Fibroblast of lung (primary cell): ENCODE measurements at regions not wholly inside any gene's neighbourhood (a gene's known extent, or its start where the extent isn't known, plus 50 kb on each side); places are given as distances from the start of the nearest gene placed in this dataset.

Experiments
- DNase-seq, 2 donors: peaks; one replicate each; pipeline versions ENCODE4 v3.0.0 to v3.0.0-alpha.2; 2010; ENCODE audit warnings: low read depth in 2 of 2
- H2AFZ ChIP-seq: 2 replicates; pipeline ENCODE4 v1.5.1; 2012; ENCODE audit warnings: low read length, control low read depth, inconsistent platforms
- H3K27ac ChIP-seq: 2 replicates; pipeline ENCODE4 v1.5.1; 2011; ENCODE audit warnings: low read length, control low read depth; ENCODE audit not compliant: insufficient read depth
- H3K27me3 ChIP-seq: 2 replicates; pipeline ENCODE4 v1.5.1; 2011; ENCODE audit warnings: mild to moderate bottlenecking, low read length; ENCODE audit not compliant: control insufficient read depth, insufficient read depth
- H3K36me3 ChIP-seq: 2 replicates; pipeline ENCODE4 v1.5.1; 2011; ENCODE audit warnings: low read length; ENCODE audit not compliant: control insufficient read depth, insufficient read depth
- H3K4me1 ChIP-seq: 2 replicates; pipeline ENCODE4 v1.5.1; 2011; ENCODE audit warnings: low read length; ENCODE audit not compliant: control insufficient read depth, insufficient read depth; ENCODE audit errors: extremely low read depth
- H3K4me2 ChIP-seq: 2 replicates; pipeline ENCODE4 v1.5.1; 2011; ENCODE audit warnings: low read length, control low read depth; ENCODE audit not compliant: insufficient read depth; ENCODE audit errors: extremely low read depth
- H3K4me3 ChIP-seq, 4 experiments: fragments of 200-600 bp in 1 of 4; sonication (generic) in 1 of 4; replicated peaks in 1 of 4; 2 replicates each; pipeline ENCODE4 v1.5.1; 2011 to 2016; ENCODE audit warnings: low read length in 4 of 4, low read depth in 3 of 4, mild to moderate bottlenecking in 3 of 4, control low read depth in 2 of 4, inconsistent platforms in 1 of 4, mixed read lengths in 1 of 4; ENCODE audit not compliant: insufficient read depth in 1 of 4; ENCODE audit errors: control extremely low read depth in 1 of 4
- H3K79me2 ChIP-seq: 2 replicates; pipeline ENCODE4 v1.5.1; 2012; ENCODE audit warnings: mild to moderate bottlenecking, low read length, inconsistent platforms; ENCODE audit not compliant: control insufficient read depth, insufficient read depth
- H3K9ac ChIP-seq: 2 replicates; pipeline ENCODE4 v1.5.1; 2011; ENCODE audit warnings: mild to moderate bottlenecking, low read length, control low read depth; ENCODE audit not compliant: insufficient read depth
- H3K9me3 ChIP-seq: 2 replicates; pipeline ENCODE4 v1.5.1; 2012; ENCODE audit warnings: low read depth, low read length; ENCODE audit not compliant: control insufficient read depth, insufficient read depth
- H4K20me1 ChIP-seq: 2 replicates; pipeline ENCODE4 v1.5.1; 2011; ENCODE audit warnings: low read length; ENCODE audit not compliant: control insufficient read depth, insufficient read depth; ENCODE audit errors: extremely low read depth
- EZH2 ChIP-seq: IDR thresholded peaks from 2 replicates; pipeline ENCODE4 v1.5.1; 2012; ENCODE audit warnings: low read length, control low read depth, mild to moderate bottlenecking; ENCODE audit errors: missing control alignments
- TF ChIP-seq, protein P1 (sequence below), 2 donors: IDR thresholded peaks in 1 of 2; conservative IDR thresholded peaks in 1 of 2; 1 replicate in 1 of 2; 2 replicates in 1 of 2; pipeline ENCODE4 v1.5.1; 2011 to 2012; ENCODE audit warnings: low read length in 2 of 2, control low read depth in 1 of 2, inconsistent platforms in 1 of 2, low read depth in 1 of 2, mild to moderate bottlenecking in 1 of 2

DNA sequence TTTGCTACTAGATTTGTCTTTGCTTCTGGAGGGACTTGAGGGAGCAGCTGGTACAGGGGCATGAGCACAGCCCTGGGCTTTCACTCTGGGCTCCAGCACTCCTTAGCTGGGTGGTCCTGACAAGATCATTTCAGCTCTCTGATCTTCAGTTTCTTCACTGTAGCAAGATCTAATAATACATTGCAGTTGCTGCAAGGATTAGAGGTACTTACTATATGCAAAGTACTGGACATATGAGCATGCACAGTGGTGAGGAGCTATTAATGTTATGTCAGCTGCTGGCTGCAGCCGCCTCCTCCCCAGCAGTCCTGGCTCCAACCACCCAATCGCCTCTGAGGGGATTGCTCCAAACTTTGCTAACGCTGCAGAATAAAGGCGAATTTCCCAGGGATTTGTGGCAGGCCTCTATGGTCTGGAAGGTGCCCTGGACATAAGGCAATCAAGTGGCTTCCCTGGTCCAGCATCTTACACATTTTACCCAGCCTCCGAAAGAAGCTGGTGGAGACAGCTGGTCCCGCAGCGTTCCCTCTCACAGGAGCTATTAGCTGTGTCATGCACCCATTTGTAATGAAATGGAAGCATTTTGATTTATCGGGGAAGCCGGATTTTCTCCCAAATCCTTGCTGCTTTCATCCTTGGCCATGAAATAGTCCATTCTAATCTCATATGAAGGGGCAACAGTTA is 96.7 kb downstream of the RHOB start:
- peaks cover 6% of the 10 kb centered on the region for H3K27me3 ChIP-seq
- no peak overlapping the region for H3K27ac ChIP-seq
- DNase-seq = peak in 1 of 2 donors; percentile 48
- H4K20me1 ChIP-seq = no peaks in the 10 kb centered on the region
- H3K4me1 ChIP-seq = peaks cover 4% of the 10 kb centered on the region
- H3K4me2 ChIP-seq = no peak overlapping the region
- TF ChIP-seq, protein P1, sequence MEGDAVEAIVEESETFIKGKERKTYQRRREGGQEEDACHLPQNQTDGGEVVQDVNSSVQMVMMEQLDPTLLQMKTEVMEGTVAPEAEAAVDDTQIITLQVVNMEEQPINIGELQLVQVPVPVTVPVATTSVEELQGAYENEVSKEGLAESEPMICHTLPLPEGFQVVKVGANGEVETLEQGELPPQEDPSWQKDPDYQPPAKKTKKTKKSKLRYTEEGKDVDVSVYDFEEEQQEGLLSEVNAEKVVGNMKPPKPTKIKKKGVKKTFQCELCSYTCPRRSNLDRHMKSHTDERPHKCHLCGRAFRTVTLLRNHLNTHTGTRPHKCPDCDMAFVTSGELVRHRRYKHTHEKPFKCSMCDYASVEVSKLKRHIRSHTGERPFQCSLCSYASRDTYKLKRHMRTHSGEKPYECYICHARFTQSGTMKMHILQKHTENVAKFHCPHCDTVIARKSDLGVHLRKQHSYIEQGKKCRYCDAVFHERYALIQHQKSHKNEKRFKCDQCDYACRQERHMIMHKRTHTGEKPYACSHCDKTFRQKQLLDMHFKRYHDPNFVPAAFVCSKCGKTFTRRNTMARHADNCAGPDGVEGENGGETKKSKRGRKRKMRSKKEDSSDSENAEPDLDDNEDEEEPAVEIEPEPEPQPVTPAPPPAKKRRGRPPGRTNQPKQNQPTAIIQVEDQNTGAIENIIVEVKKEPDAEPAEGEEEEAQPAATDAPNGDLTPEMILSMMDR (conservative IDR thresholded peaks at IDR 0.05 in 1 of 2, IDR thresholded peaks at IDR 0.05 in 1 of 2; ENCODE audit: low read depth in 1 of 2, low read length in 2 of 2) = no peak
- no peak for TF ChIP-seq EZH2
- no peaks in the 10 kb centered on the region for H3K79me2 ChIP-seq
- no peaks in the 10 kb centered on the region for H3K9me3 ChIP-seq
- no peak overlapping the region for H2AFZ ChIP-seq
- no peak overlapping the region for H3K9ac ChIP-seq
- H3K36me3 ChIP-seq = no peaks in the 10 kb centered on the region
- H3K4me3 ChIP-seq = no peak overlapping the region

DNA sequence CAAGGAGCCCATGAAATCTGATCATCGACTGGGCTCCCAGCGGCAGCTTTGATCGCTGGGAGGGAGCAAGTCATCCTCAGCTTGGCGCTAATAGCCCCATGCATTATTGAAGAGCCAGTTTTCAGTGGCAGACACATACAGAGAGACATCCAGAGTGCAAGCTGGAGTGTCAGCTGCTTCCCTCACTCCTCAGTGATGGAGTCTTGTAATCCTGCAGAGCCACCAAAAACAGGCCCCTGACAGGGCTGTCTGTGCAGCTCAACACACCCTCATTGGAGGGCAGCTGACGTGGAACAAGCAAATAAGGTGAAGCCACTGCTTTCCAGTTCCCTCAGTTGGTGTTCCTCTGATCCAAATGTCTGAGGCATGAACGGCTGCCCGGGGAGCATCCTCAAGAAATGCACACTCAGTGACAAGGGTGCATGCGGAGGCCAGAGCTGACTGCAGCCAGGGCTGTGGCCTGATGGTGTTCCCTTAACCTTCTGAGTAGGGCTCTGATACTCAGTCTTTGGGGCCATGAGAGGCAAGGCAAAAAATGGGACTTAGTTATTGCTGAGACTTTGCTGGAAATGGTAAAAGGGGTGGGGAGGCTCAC is 97.4 kb downstream of the RHOB start:
- DNase-seq = no peak
- Histone ChIP-seq H3K4me3 (no peak overlapping the region), H3K9me3 (no peaks in the 10 kb centered on the region), H3K4me1 (peaks cover 4% of the 10 kb centered on the region), H3K36me3 (no peaks in the 10 kb centered on the region), H3K27ac (no peak overlapping the region), H4K20me1 (no peaks in the 10 kb centered on the region), H3K4me2 (no peak overlapping the region), H3K27me3 (peaks cover 6% of the 10 kb centered on the region), H2AFZ (no peak overlapping the region), H3K79me2 (no peaks in the 10 kb centered on the region), H3K9ac (no peak overlapping the region)
- TF ChIP-seq EZH2 = no peak
- TF ChIP-seq, protein P1 (conservative IDR thresholded peaks at IDR 0.05 in 1 of 2, IDR thresholded peaks at IDR 0.05 in 1 of 2; ENCODE audit: low read depth in 1 of 2, low read length in 2 of 2) = no peak

DNA sequence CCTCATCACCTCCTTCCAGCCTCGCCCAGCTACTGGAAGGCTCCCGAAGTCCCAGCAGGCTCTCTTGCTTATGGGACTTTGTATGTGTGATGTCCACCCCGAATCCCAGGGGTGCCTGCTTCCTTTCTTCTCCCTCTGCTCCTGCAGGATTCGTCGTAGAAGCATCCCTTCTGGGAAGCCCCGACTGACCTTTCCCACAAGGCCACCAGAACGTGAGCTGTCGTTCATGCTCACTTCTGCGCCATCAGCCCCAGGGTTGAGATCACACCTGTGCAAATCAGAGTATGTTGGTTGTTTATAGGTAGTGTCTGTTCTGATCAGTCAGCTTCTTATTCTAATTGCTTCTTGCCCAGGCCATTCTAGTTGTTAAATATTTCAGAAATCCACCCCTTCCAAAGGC is 101.8 kb downstream of the HS1BP3 start:
- H3K4me2 ChIP-seq = no peak overlapping the region
- H3K4me1 ChIP-seq = no peaks in the 10 kb centered on the region

More for the DNA sequence above, 101.8 kb downstream of the HS1BP3 start:
- no peak for DNase-seq
- Histone ChIP-seq H3K9ac (no peak overlapping the region), H3K79me2 (no peaks in the 10 kb centered on the region), H3K27ac (no peak overlapping the region), H3K9me3 (no peaks in the 10 kb centered on the region), H3K36me3 (no peaks in the 10 kb centered on the region), H3K4me3 (no peak overlapping the region), H3K27me3 (no peaks in the 10 kb centered on the region), H4K20me1 (no peaks in the 10 kb centered on the region), H2AFZ (no peak overlapping the region)
- TF ChIP-seq, protein P1 (conservative IDR thresholded peaks at IDR 0.05 in 1 of 2, IDR thresholded peaks at IDR 0.05 in 1 of 2; ENCODE audit: low read depth in 1 of 2, low read length in 2 of 2) = no peak
- TF ChIP-seq EZH2 = no peak
